ENCODE measurements at regions not wholly inside any gene's neighbourhood (a gene's known extent, or its start where the extent isn't known, plus 50 kb on each side); places are given as distances from the start of the nearest gene placed in this dataset.

DNA sequence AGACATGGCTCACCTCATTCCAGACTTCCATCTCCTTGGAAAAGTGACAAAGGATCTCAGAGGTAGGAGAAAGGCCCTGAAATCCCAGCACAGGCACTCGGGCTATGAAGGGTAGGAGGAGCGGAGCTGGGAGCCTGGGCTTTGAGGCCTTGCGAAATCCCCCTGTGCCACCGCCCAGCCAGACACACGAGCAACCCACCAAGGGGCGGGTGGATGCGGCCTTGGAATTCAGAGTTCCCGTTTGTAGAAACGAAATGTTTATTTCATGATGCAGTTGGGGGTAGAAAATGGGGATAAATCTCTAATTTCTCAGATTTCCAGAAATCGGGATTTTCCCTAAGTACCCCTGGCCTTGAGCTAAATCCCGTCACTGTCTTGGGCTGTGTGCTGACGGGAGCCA is 177.1 kb upstream of the HDAC4 start:
- TF ChIP-seq CTCF (IDR thresholded peaks at IDR 0.05; ENCODE audit: unreplicated experiment), result no peak
- H3K4me3 Mint-ChIP-seq (ENCODE audit: unreplicated experiment), result no peak overlapping the region
- no peaks in the 10 kb centered on the region for H3K9me3 Mint-ChIP-seq (ENCODE audit: unreplicated experiment)
- intact Hi-C loops (cut with micrococcal nuclease), result no loop called here
- no peak overlapping the region for H3K27ac Mint-ChIP-seq (ENCODE audit: low read depth, unreplicated experiment)
- BruUV-seq (replicated peaks), result no TSS peak
- H3K27me3 Mint-ChIP-seq (ENCODE audit: insufficient read depth, unreplicated experiment), result peaks cover 20% of the 10 kb centered on the region
- H3K36me3 Mint-ChIP-seq (ENCODE audit: insufficient read depth, unreplicated experiment), result no peaks in the 10 kb centered on the region
- POLR2A ChIA-PET, result no interaction called here
- H3K4me1 Mint-ChIP-seq (ENCODE audit: insufficient read depth, unreplicated experiment), result no peaks in the 10 kb centered on the region
- DNase-seq (ENCODE audit: unreplicated experiment), result no peak
- CTCF ChIA-PET, result no interaction called here

DNA sequence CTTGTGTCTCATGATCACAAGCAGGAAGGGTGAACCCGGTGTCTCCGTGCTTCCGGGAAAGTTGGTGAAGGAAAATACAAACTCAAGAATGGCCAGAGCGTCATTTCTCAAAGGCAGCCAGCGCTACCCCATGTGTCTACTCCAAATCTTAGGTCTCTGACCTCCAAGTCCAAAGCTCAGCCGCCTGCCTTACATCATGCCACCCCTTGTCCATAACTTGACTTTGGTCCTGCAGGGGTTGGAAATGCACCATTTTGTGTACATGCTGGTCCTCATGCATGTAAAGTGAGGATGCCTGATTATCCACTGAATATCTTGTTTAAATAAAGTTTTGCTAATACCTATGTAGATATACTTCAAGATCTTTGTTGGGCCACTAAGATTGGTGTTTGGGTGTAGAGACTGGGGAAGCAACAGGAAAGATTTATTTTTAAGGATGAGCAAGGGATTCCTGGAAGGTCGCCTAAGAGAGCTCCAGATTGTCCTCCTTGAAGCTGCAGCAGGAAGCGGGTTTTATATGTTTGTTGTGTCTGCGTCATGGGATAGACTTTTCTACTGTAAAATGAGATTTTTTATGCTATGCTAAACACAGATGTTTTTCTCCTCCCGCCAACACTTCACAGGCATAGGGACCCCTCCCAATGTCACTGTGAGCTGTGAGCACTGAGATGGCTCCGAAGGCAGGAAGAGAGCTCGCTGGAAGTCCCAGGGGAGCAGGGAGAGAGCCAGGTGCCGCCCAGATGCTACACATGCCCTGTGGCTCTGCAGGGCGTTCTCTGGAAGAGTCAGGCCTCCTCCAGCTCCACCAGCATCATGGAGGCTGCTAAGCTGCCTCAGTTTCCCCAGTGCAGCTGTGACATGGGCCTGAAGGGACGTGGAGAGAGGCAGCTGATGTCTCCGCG is 176.2 kb upstream of the HDAC4 start:
- no peaks in the 10 kb centered on the region for H3K4me1 Mint-ChIP-seq (ENCODE audit: insufficient read depth, unreplicated experiment)
- no peak for DNase-seq (ENCODE audit: unreplicated experiment)
- ChIA-PET CTCF (interaction anchor here (0.6 kb wide), 1 partner anchor 1452 kb away, joined by 3 read pairs; no protein-coding TSS in a partner anchor), POLR2A (no interaction called here)
- H3K4me3 Mint-ChIP-seq (ENCODE audit: unreplicated experiment), result no peak overlapping the region
- H3K36me3 Mint-ChIP-seq (ENCODE audit: insufficient read depth, unreplicated experiment), result no peaks in the 10 kb centered on the region
- peaks cover 29% of the 10 kb centered on the region for H3K27me3 Mint-ChIP-seq (ENCODE audit: insufficient read depth, unreplicated experiment)
- intact Hi-C loops (cut with micrococcal nuclease), result no loop called here
- TF ChIP-seq CTCF (IDR thresholded peaks at IDR 0.05; ENCODE audit: unreplicated experiment), result no peak
- no peak overlapping the region for H3K27ac Mint-ChIP-seq (ENCODE audit: low read depth, unreplicated experiment)
- H3K9me3 Mint-ChIP-seq (ENCODE audit: unreplicated experiment), result no peaks in the 10 kb centered on the region
- no TSS peak for BruUV-seq (replicated peaks)

- no peak for DNase-seq (ENCODE audit: unreplicated experiment)
- no TSS peak for BruUV-seq (replicated peaks)
- no peak for TF ChIP-seq CTCF (IDR thresholded peaks at IDR 0.05; ENCODE audit: unreplicated experiment)
- ChIA-PET CTCF (no interaction called here), POLR2A (interaction anchor here (0.6 kb wide), 1 partner anchor 21 kb away, joined by 3 read pairs; no protein-coding TSS in a partner anchor)
- H3K9me3 Mint-ChIP-seq (ENCODE audit: unreplicated experiment), result no peaks in the 10 kb centered on the region
- H3K27me3 Mint-ChIP-seq (ENCODE audit: insufficient read depth, unreplicated experiment), result peaks cover 31% of the 10 kb centered on the region
- H3K4me1 Mint-ChIP-seq (ENCODE audit: insufficient read depth, unreplicated experiment), result no peaks in the 10 kb centered on the region
- H3K4me3 Mint-ChIP-seq (ENCODE audit: unreplicated experiment), result no peak overlapping the region
- no peak overlapping the region for H3K27ac Mint-ChIP-seq (ENCODE audit: low read depth, unreplicated experiment)
- intact Hi-C loops (cut with micrococcal nuclease), result no loop called here
- H3K36me3 Mint-ChIP-seq (ENCODE audit: insufficient read depth, unreplicated experiment), result no peaks in the 10 kb centered on the region
Measured at GRCh38 chr2:239575931-239576445, 175.2 kb upstream of the HDAC4 start.

DNA sequence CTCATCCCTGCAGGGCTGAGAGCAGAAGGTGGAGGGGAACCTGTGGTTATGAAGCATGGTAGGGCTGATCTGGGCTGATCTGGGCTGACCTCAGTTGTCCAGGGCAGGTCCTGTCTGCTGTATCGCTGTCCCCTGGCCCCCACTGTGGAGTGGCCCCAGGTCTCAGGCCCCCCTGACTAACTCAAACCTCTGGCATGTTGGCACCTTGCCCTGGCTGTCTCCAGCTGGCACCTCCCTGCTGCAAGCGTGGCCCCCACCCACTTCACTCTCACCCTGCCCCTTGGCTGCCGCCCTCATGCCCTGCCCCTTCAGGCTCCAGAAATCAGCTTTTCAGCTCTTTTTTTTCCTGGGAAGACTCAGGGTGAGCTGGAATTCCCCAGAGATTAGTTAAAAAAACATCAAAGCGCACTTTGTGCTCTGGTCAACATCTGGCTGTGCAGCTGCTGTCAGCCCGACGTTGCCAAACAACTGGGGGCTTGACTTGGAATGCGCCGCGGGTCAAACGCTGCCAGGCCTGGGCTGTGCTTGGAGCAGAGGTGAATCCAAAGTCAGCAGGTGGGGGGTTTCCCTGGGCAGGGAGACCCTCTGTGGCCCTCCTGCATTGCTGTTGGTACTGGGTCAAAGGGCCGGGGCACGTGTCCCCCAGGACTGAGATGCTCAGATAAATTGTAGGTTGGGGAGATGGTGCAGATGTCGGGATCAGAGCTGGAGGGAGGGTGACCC is 173.8 kb upstream of the HDAC4 start:
- CTCF ChIA-PET, result interaction anchor here (0.5 kb wide), 1 partner anchor 14 kb away, joined by 3 read pairs; no protein-coding TSS in a partner anchor
- POLR2A ChIA-PET, result interaction anchor here (0.6 kb wide), 1 partner anchor 10 kb away, joined by 3 read pairs; no protein-coding TSS in a partner anchor
- Mint-ChIP-seq H3K27ac (ENCODE audit: low read depth, unreplicated experiment) (no peak overlapping the region), H3K4me3 (ENCODE audit: unreplicated experiment) (no peak overlapping the region), H3K9me3 (ENCODE audit: unreplicated experiment) (no peaks in the 10 kb centered on the region), H3K27me3 (ENCODE audit: insufficient read depth, unreplicated experiment) (peaks cover 31% of the 10 kb centered on the region), H3K4me1 (ENCODE audit: insufficient read depth, unreplicated experiment) (peaks cover 5% of the 10 kb centered on the region), H3K36me3 (ENCODE audit: insufficient read depth, unreplicated experiment) (no peaks in the 10 kb centered on the region)
- intact Hi-C loops (cut with micrococcal nuclease), result no loop called here
- no TSS peak for BruUV-seq (replicated peaks)
- no peak for TF ChIP-seq CTCF (IDR thresholded peaks at IDR 0.05; ENCODE audit: unreplicated experiment)
- no peak for DNase-seq (ENCODE audit: unreplicated experiment)

Measured in MCF 10A (cell line).